Peyer's patch (tissue), 4 donors: ENCODE measurements at regions not wholly inside any gene's neighbourhood (a gene's known extent, or its start where the extent isn't known, plus 50 kb on each side); places are given as distances from the start of the nearest gene placed in this dataset.
"Not testable (repeated sequence)": the region's sequence is repeated elsewhere in the genome, so short reads cannot be mapped to it uniquely, and the experiment has no call there.

Experiments
- DNase-seq, 3 donors: peaks; one replicate each; pipeline ENCODE4 v3.0.0-alpha.2; 2017 to 2019
- H3K27ac ChIP-seq, 4 donors: fragments of 200-600 bp; sonication (generic); one replicate each; pipeline ENCODE4 v1.5.1; 2016 to 2019
- H3K27me3 ChIP-seq, 2 donors: fragments of 200-600 bp; sonication (generic); one replicate each; pipeline ENCODE4 v1.5.1; 2019
- H3K36me3 ChIP-seq, 3 donors: fragments of 200-600 bp; sonication (generic); one replicate each; pipeline ENCODE4 v1.5.1; 2016 to 2019
- H3K4me1 ChIP-seq, 4 donors: fragments of 200-600 bp; sonication (generic); one replicate each; pipeline ENCODE4 v1.5.1; 2016 to 2019
- H3K4me3 ChIP-seq, 4 donors: fragments of 200-600 bp; sonication (generic); 1 replicate in 3 of 4; 2 replicates in 1 of 4; pipeline ENCODE4 v1.5.1; 2016 to 2019; ENCODE audit warnings: mild to moderate bottlenecking in 1 of 4
- H3K9me3 ChIP-seq, 4 donors: fragments of 200-600 bp; sonication (generic); one replicate each; pipeline ENCODE4 v1.5.1; 2016 to 2019; ENCODE audit warnings: mild to moderate bottlenecking in 1 of 4

GRCh38 chr21:5106767-5107464 is 5414.5 kb upstream of the TPTE start:
- H3K9me3 ChIP-seq, H3K4me1 ChIP-seq, H3K27me3 ChIP-seq, H3K36me3 ChIP-seq, H3K4me3 ChIP-seq: not testable (repeated sequence)
- peak in 1 of 3 donors; percentile 6 for DNase-seq
- H3K27ac ChIP-seq: peak overlapping the region in 3 of 4 donors; percentile 67 to 78 (median 67)

GRCh38 chr21:5107637-5108036 is 5413.7 kb upstream of the TPTE start:
- H3K4me3 ChIP-seq, H3K4me1 ChIP-seq, H3K36me3 ChIP-seq, DNase-seq, H3K9me3 ChIP-seq, H3K27me3 ChIP-seq, H3K27ac ChIP-seq: not testable (repeated sequence)

- not testable (repeated sequence) for H3K36me3 ChIP-seq, H3K4me1 ChIP-seq, H3K9me3 ChIP-seq, H3K27me3 ChIP-seq, H3K4me3 ChIP-seq
- peak; percentile 12 to 46 (median 18) for DNase-seq
- peak overlapping the region in 1 of 4 donors; percentile 38 for H3K27ac ChIP-seq
Observed at GRCh38 chr21:5108048-5108775, 5413.2 kb upstream of the TPTE start.

GRCh38 chr21:5111197-5111596 is 5410.2 kb upstream of the TPTE start:
- not testable (repeated sequence) for H3K9me3 ChIP-seq
- DNase-seq: peak in 1 of 3 donors; percentile 11

GRCh38 chr21:5113092-5113491 is 5408.3 kb upstream of the TPTE start:
- H3K27ac ChIP-seq, H3K36me3 ChIP-seq, DNase-seq, H3K9me3 ChIP-seq, H3K4me1 ChIP-seq, H3K4me3 ChIP-seq, H3K27me3 ChIP-seq: not testable (repeated sequence)

More at GRCh38 chr21:5111197-5111596, 5410.2 kb upstream of the TPTE start:
- not testable (repeated sequence) for H3K4me3 ChIP-seq, H3K27me3 ChIP-seq, H3K36me3 ChIP-seq, H3K27ac ChIP-seq, H3K4me1 ChIP-seq

GRCh38 chr21:5114468-5114867 is 5406.9 kb upstream of the TPTE start:
- H3K27ac ChIP-seq, H3K36me3 ChIP-seq, DNase-seq, H3K9me3 ChIP-seq, H3K4me3 ChIP-seq, H3K27me3 ChIP-seq, H3K4me1 ChIP-seq: not testable (repeated sequence)

GRCh38 chr21:5114893-5115645 is 5406.3 kb upstream of the TPTE start:
- H3K27ac ChIP-seq: peak overlapping the region in 1 of 4 donors; percentile 58
- H3K36me3 ChIP-seq, H3K27me3 ChIP-seq, H3K9me3 ChIP-seq, H3K4me1 ChIP-seq, H3K4me3 ChIP-seq: not testable (repeated sequence)
- DNase-seq: peak in 1 of 3 donors; percentile 21

GRCh38 chr21:5115646-5116343 is 5405.6 kb upstream of the TPTE start:
- peak overlapping the region in 1 of 4 donors; percentile 68 for H3K27ac ChIP-seq
- H3K9me3 ChIP-seq, H3K36me3 ChIP-seq, H3K4me1 ChIP-seq, H3K4me3 ChIP-seq, H3K27me3 ChIP-seq: not testable (repeated sequence)
- peak; percentile 15 to 54 (median 44) for DNase-seq

- not testable (repeated sequence) for H3K4me3 ChIP-seq, H3K27ac ChIP-seq, H3K36me3 ChIP-seq, H3K4me1 ChIP-seq, H3K27me3 ChIP-seq, H3K9me3 ChIP-seq, DNase-seq
Observed at GRCh38 chr21:5116344-5117123, 5404.8 kb upstream of the TPTE start.

- not testable (repeated sequence) for H3K4me1 ChIP-seq, DNase-seq, H3K9me3 ChIP-seq, H3K36me3 ChIP-seq, H3K4me3 ChIP-seq, H3K27me3 ChIP-seq
- peak overlapping the region in 1 of 4 donors; percentile 77 for H3K27ac ChIP-seq
Observed at GRCh38 chr21:5117135-5117534, 5404.2 kb upstream of the TPTE start.

- peak in 2 of 3 donors; percentile 75 to 79 for DNase-seq
- peak overlapping the region in 1 of 4 donors; percentile 77 for H3K27ac ChIP-seq
- H3K9me3 ChIP-seq, H3K27me3 ChIP-seq, H3K36me3 ChIP-seq, H3K4me1 ChIP-seq, H3K4me3 ChIP-seq: not testable (repeated sequence)
Observed at GRCh38 chr21:5117666-5118295, 5403.6 kb upstream of the TPTE start.

- peak overlapping the region in 1 of 4 donors; percentile 77 for H3K27ac ChIP-seq
- not testable (repeated sequence) for H3K36me3 ChIP-seq, H3K9me3 ChIP-seq, H3K27me3 ChIP-seq, H3K4me1 ChIP-seq, H3K4me3 ChIP-seq
- DNase-seq: peak in 2 of 3 donors; percentile 65 to 76
Observed at GRCh38 chr21:5118296-5118679, 5403.1 kb upstream of the TPTE start.

- not testable (repeated sequence) for H3K4me3 ChIP-seq, H3K4me1 ChIP-seq, H3K36me3 ChIP-seq, H3K27me3 ChIP-seq, H3K9me3 ChIP-seq
- peak overlapping the region in 1 of 4 donors; percentile 65 for H3K27ac ChIP-seq
- DNase-seq: peak in 1 of 3 donors; percentile 47
Observed at GRCh38 chr21:5119179-5119578, 5402.2 kb upstream of the TPTE start.
